Right cardiac atrium (tissue), 5 donors: ENCODE measurements at regions not wholly inside any gene's neighbourhood (a gene's known extent, or its start where the extent isn't known, plus 50 kb on each side); places are given as distances from the start of the nearest gene placed in this dataset.
A peak's percentile ranks its signal among the peaks of the same experiment; 100 is the strongest.
"Not testable (repeated sequence)": the region's sequence is repeated elsewhere in the genome, so short reads cannot be mapped to it uniquely, and the experiment has no call there.

Experiments used
- ATAC-seq, 2 donors: fragments of 200-7000 bp; cut with Tn5 transposase; one replicate each; pipeline versions ENCODE4 v1.8.0 to v1.9.1; 2020; ENCODE audit warnings: moderate library complexity in 2 of 2, mild to moderate bottlenecking in 1 of 2
- DNase-seq, 3 donors: peaks; one replicate each; pipeline ENCODE4 v3.0.0-alpha.2; 2020
- H3K27ac ChIP-seq: one replicate; pipeline ENCODE4 v1.5.1; 2013; ENCODE audit warnings: mild to moderate bottlenecking, low read length, control low read depth, moderate library complexity
- H3K27me3 ChIP-seq: one replicate; pipeline ENCODE4 v1.6.1; 2013; ENCODE audit not compliant: control insufficient read depth, insufficient read depth
- H3K4me1 ChIP-seq: one replicate; pipeline ENCODE4 v1.6.1; 2013; ENCODE audit warnings: low read length; ENCODE audit not compliant: control insufficient read depth, insufficient read depth
- H3K4me3 ChIP-seq: one replicate; pipeline ENCODE4 v1.5.1; 2013; ENCODE audit warnings: low read length, control low read depth
- H3K9me3 ChIP-seq: one replicate; pipeline ENCODE4 v1.6.1; 2013; ENCODE audit warnings: low read length; ENCODE audit not compliant: control insufficient read depth
- WGBS: extraction: QIAGEN DNeasy Blood & Tissue Kit; methylation state at CpG from one replicate; pipeline ENCODE4 v1.1.7; 2013; 5-methylcytosine and 5-hydroxymethylcytosine counted together
- intact Hi-C, 4 donors: fragments of 100-400 bp; cut with DNase I; formaldehyde crosslinking; loops; one replicate each; pipeline versions ENCODE4 v1.11.0 to v1.14.0; 2022 to 2023
- donor health status: healthy with polysubstance abuse.
- donor health status: DM: no; HTN: yes; CAD: no.
- donor health status: DM: no; HTN: no; CAD: no.
- donor health status: DM: no; HTN: yes; CAD: no; lungs with severe emphysema.
- donor health status: DM: yes; HTN: yes; CAD: no.

DNA sequence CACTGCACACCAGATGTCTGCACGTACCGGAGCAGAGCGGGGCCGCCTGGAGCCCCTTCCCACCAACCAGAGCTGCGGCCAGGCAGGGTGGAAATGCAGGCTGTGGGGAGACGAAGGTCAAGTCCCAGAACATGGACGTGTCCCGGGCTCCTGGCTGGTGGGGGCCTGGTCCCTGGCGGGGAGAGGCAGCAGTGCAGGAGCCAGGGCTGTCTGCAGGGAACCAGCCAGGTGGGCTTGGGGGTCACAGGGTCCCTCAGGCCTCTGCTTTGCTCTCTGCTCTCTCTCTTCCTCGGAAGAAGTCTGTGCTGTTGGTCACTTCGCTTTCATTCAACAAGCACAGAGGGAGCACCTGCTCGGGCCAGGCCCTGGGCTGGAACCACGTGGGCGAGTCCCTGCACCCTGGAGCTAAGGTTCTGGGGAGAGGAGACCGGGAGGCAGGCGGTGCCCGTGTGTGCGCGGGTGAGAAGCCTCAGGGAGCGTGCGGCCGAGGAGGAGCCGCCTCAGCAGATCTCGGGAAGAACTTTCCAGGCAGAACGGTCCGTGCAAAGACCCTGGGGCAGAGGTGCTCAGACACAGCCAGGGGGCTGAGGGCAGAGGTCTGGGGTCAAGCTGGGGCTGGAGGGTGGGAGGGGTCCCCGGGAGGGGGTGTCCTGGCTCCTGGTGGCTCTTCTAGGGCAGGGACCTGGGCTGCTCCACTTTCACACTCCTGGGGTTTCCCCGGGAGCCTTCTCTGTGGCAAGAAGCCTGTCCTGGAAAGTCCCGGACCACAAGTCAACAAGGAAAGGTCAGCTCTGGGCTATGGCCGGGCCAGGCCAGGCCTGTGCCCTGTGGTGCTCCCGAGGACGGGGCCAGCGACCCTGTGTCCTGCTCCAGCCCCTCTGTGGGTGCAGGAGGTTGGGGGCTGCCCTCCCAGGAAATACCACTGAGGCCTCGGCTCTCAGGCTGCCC is 5431.0 kb upstream of the TPTE start:
- intact Hi-C loops, H3K27me3 ChIP-seq, H3K4me3 ChIP-seq, H3K4me1 ChIP-seq, H3K9me3 ChIP-seq, H3K27ac ChIP-seq: not testable (repeated sequence)
- ATAC-seq, result peak in 1 of 2 donors; percentile 23
- whole genome bisulfite sequencing, result 88% methylated on average over 20 of the region's 34 CpGs
- DNase-seq, result peak in 2 of 3 donors; percentile 6 to 44

DNA sequence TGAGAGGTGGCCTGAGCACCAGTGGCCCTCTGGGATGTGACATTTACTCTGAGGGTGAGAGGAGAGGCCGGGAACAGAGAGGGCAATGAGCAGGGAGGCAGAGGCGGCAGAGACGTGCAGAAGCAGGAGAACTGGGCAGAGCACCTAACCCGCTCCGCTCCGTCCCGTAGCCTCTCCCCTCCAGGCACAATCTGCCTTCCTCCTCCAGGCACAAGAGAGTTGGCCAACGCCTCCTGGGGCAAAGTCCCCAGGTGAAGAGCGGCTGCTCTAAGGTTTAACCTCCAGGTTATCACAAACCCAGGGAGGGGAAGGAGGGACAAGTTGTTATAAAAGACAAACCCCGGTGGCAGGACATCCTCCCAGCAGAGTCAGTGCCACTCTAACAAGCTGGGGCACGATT is 5430.1 kb upstream of the TPTE start:
- no CpG with 5 or more reads among the region's 11 CpGs for WGBS
- intact Hi-C loops, result not testable (repeated sequence)

DNA sequence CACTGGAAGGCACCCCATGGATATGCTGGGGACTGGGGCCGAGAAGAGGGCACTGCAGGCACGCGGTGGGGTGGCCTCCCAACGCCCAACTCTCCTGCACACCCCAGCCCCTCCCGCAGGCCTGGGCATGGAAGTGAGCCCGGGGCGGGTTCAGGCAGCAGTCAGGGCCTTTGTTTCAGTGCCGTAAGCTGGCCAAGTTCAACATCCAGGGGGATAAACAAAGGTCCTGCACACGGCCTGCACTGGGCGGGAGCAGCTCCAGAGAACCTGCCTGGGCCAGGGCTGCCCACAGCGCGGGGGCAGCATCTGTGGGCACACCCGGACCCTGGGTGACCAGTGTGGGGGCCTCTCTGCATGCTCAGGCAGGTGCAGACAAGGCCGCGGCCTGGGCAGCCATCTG is 5425.8 kb upstream of the TPTE start:
- 71% methylated on average over 5 of the region's 15 CpGs for WGBS
- H3K9me3 ChIP-seq, H3K4me1 ChIP-seq, H3K27me3 ChIP-seq, H3K27ac ChIP-seq, intact Hi-C loops, H3K4me3 ChIP-seq: not testable (repeated sequence)
- DNase-seq (peak in 2 of 3 donors; percentile 9 to 24), ATAC-seq (peak; percentile 19 to 86)

More for the DNA sequence above, 5430.1 kb upstream of the TPTE start:
- not testable (repeated sequence) for H3K27ac ChIP-seq, ATAC-seq, DNase-seq, H3K27me3 ChIP-seq, H3K4me1 ChIP-seq, H3K9me3 ChIP-seq, H3K4me3 ChIP-seq

DNA sequence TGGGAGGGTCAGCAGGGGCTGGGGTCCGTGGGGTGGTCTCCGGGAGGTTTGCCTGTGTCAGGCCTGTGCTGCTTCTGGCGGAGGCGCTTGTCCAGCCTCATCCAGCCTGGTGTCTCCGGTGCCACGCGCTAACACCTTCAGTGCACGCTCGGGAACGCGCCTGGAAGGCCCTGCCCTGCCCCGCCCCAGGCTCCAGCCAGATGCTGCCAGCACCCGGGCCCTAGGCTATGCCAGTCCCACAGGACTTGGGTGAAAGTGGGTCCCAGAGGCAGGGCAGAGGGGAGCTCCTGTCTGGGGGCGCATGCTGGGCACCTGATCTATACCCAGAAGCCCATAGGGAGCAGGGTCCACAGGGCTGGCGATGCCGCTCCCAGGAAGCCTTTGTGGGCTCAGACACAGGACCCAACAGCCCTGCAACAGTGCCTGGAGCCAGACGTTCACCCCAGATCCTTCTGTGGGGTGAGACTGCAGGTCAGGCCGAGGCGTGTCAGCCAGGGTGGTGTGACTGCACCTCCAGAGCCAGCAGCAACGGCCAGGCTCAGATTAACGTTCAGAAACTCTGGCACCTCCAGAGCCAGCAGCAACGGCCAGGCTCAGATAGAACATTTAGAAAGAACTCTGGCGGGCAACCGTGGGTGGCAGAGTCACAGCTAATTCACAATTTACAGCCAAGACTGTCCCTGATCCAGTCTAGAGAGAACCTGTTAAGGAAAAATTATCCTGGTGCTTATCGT is 5423.2 kb upstream of the TPTE start:
- H3K4me3 ChIP-seq, H3K27ac ChIP-seq, H3K27me3 ChIP-seq, H3K4me1 ChIP-seq, intact Hi-C loops, H3K9me3 ChIP-seq, ATAC-seq: not testable (repeated sequence)
- peak in 2 of 3 donors; percentile 3 to 46 for DNase-seq
- WGBS, result 91% methylated on average over 13 of the region's 25 CpGs

DNA sequence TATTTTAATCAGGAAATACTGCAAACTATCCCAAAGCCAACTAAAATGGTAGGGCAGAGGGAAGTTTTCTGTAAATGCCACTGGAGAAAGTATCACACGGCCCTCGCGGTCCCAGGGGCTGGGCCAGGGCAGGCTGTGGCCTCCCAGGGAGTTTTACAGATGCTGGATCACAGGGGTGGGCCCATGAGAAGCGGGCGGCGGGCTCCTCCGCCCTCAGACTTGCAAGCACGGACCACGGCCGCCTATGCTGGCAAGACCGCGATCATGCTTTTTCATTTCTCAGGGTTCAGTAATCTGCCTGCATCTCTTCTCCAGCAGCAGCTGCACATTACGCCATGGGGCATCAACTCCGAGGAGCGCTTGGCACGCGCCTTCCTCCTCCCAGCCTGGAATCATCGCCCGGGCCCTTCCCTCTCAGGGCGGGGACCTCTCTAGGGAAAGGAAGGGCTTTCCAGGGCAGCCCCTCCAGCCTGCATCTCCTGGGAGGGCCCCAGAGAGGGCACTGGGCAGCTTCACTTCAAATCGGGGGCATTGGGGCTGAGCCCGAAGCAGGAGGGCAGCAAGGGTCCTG is 5420.7 kb upstream of the TPTE start:
- ATAC-seq, result peak; percentile 49 to 57
- intact Hi-C loops, H3K27ac ChIP-seq, DNase-seq, H3K4me3 ChIP-seq, H3K9me3 ChIP-seq, H3K4me1 ChIP-seq, H3K27me3 ChIP-seq: not testable (repeated sequence)
- no CpG with 5 or more reads among the region's 22 CpGs for WGBS

DNA sequence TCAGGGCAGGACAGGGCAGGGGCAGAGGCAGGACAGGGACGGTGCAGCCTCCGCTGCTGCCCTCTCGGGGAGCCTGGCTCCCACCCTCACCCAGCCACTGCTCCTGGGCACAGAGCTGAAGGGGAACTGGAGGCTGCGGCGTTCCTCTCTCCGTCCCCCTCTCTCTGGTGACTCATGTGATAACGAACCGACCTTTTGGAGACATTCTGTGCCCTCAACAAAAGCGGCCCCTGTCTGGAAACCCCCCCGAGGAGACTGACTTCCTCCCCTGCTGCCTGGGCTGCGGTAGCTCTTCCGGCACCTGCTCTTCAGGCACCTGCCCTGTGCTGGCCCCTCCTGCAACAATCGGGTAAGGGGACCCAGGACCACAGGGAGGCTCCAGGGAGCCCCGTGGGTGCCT is 5419.6 kb upstream of the TPTE start:
- H3K4me3 ChIP-seq, H3K27me3 ChIP-seq, H3K4me1 ChIP-seq, H3K9me3 ChIP-seq, H3K27ac ChIP-seq, intact Hi-C loops: not testable (repeated sequence)
- peak; percentile 21 to 70 (median 61) for DNase-seq
- ATAC-seq, result peak; percentile 55 to 69
- 27% methylated on average over 9 of the region's 14 CpGs for WGBS

DNA sequence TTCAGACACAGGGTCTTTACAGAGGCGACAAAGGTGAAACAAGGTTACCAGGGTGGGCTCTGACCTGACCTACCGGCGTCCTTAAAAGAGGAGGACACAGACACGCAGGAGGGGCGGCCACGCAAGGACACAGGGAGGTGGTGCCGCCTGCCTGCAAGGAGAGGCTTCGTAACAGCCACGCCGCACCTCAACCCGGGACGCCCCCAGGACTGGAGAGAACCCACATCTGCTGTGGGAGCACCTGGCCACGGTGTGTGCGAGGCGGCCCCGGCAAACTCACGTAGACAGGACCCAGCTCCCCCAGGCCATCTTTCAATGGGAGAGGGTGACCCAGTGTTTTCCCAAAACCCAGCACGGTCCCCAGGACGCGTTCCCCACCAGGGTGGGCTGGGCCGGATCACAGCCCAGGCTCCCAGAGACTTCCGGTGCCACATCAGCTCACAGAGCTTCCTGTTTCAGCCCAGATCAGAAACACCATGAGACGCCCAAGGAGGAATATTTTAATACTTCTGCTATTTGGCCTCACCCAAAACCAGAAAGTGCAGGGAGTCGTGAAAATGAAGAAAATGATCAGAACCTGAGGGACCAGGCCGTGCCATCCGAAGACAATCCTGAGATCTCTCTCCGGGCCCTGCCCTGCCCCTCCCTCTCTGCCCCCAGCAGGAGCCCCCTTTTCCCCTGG is 5417.4 kb upstream of the TPTE start:
- ATAC-seq, H3K9me3 ChIP-seq, H3K4me3 ChIP-seq, H3K27ac ChIP-seq, intact Hi-C loops, H3K4me1 ChIP-seq, H3K27me3 ChIP-seq: not testable (repeated sequence)
- WGBS, result 79% methylated on average over 13 of the region's 27 CpGs
- peak; percentile 6 to 35 (median 28) for DNase-seq

DNA sequence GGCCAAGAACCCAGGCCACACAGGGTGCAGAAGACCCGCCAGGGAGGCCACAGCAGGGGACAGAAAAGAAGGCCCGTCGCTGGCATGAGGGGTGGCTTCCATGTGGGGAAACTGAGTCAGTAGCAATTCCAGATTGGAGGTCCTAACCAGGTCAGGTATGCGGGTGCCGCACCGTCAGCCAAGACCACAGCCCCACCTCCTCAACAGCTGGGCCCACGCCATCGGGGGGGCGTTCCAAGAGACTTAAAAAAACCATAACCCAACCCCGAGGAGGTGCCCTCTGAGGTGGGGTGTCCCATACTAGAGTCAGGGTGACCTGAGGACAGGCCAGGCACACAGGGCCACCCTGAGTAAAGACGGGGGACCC is 5416.8 kb upstream of the TPTE start:
- H3K27me3 ChIP-seq, H3K9me3 ChIP-seq, intact Hi-C loops, H3K4me3 ChIP-seq, ATAC-seq, H3K27ac ChIP-seq, H3K4me1 ChIP-seq: not testable (repeated sequence)
- 79% methylated on average over 6 of the region's 11 CpGs for WGBS
- peak in 1 of 3 donors; percentile 27 for DNase-seq

DNA sequence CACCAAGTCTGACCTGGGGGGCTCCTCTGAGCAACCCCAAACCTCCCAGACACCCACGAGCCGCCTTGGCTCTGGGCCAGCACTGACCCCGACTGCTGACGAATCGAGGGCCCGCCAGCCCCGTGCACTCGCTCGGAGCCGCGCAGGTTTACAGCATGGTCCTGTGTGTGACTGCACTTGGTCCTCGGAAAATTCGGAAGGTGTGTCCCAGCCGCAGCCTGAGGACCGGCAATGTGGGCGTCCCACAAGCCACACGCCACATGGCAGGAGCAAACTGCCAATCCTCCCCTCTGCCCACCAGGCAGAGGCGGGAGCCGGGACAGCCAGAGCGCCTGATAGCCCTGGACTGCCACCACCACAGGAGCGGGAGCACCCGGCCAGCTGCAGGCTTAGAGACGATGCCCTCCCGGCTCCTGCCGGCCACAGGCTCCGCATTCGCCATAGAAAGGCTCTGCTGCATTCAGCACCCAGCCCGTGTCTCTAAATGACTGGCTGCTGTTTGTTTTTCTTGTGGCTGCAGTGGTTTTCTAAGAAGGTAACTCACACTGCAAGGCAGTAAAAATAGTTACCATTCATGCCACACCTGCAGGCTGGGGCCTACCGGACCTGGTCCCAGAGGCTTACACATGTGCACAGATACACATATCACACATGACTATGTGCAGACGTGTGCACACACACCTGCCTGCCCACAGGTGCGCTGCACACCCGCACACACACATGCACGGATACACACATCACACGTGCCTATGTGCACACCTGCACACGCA is 5415.3 kb upstream of the TPTE start:
- H3K27me3 ChIP-seq, H3K27ac ChIP-seq, H3K4me1 ChIP-seq, H3K9me3 ChIP-seq, intact Hi-C loops, H3K4me3 ChIP-seq, ATAC-seq: not testable (repeated sequence)
- 95% methylated on average over 16 of the region's 35 CpGs for WGBS
- peak in 2 of 3 donors; percentile 3 to 44 for DNase-seq

DNA sequence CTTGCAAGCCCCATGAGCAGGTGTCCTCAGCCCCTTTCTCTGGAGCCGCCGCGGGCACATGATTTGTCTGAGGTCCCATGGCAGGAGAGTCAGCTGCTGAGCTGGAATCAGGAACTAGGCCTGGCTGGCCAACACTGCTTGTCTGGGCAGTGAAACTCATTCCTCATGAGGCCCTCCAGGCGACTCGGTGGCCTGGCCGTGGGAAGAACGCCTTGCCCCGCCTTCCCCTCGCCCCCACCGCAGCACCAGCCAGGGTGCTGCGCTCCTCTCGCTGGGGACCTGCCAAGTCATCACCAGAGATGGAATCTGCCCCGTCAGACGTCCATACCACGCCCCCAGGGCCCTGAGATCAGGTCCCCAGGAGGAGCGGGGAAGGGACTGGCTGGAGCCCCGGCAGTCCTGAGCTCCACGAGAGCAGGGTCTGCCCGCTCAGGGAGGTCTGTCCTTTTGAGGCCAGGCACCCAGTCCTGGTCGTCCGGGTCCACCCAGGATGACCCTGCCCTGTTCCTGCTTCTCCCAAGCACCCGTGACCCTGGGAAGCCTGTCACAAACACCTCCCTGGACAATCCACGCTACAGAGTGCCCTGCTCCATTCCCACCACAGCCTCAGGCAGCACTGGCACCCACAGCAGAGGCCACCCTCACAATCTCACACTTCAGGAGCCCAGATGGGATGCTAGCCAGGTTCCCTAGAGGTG is 5414.5 kb upstream of the TPTE start:
- DNase-seq, result peak in 2 of 3 donors; percentile 33 to 43
- not testable (repeated sequence) for H3K27ac ChIP-seq

More for the DNA sequence above, 5414.5 kb upstream of the TPTE start:
- peak; percentile 63 to 73 for ATAC-seq
- H3K4me1 ChIP-seq, intact Hi-C loops, H3K9me3 ChIP-seq, H3K4me3 ChIP-seq, H3K27me3 ChIP-seq: not testable (repeated sequence)
- 56% methylated on average over 4 of the region's 23 CpGs for WGBS
